Mononuclear cell (primary cell): ENCODE measurements at regions not wholly inside any gene's neighbourhood (a gene's known extent, or its start where the extent isn't known, plus 50 kb on each side); places are given as distances from the start of the nearest gene placed in this dataset.

Experiments
- H3K27me3 ChIP-seq: 2 replicates; pipeline ENCODE4 v1.6.0; 2011; ENCODE audit warnings: low read length, control low read depth; ENCODE audit not compliant: insufficient read depth
- H3K4me1 ChIP-seq: 2 replicates; pipeline ENCODE4 v1.5.1; 2011; ENCODE audit warnings: mild to moderate bottlenecking, low read length, control low read depth; ENCODE audit not compliant: insufficient read depth
- H3K4me3 ChIP-seq: 2 replicates; pipeline ENCODE4 v1.5.1; 2011; ENCODE audit warnings: mild to moderate bottlenecking, low read length, moderate library complexity
- H3K9me3 ChIP-seq: 2 replicates; pipeline ENCODE4 v1.5.1; 2011; ENCODE audit warnings: low read depth, mild to moderate bottlenecking, control low read depth, low read length

DNA sequence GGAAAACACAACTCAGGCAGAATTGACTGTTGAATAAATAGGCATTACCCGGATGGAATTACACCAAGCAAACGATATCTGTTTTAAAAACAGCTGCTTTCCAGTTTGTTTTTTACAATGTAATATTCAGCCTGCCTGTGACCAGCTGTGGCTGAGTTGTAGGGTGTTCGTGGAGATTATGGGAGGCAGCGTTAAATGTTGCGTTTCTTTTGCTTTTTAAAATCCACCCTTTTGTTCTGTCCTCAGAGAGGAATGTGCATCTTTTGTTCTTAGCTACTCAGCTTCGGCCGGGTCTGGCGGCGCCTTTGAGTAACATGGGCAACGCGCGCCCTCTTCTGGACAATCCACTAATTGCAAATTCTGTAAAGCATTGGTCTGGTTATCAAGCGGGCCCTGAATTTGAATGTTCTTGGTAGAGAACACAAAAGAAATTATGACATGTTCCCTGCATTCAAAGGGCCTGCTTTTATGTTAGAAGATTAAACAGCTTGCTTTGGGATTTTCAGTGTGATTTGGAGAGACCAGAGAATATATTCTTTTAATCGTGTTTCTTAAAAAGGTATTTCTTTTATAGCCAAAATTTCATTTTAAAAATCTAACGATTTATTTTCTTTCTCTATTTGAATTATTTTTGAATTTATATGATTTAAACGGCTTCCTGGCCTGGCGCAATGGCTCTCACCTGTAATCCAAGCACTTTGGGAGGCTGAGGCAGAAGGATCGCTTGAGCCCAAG, 76.3 kb upstream of the TRIM2 start:
- Histone ChIP-seq H3K4me3 (no peak overlapping the region), H3K27me3 (no peaks in the 10 kb centered on the region), H3K9me3 (no peaks in the 10 kb centered on the region), H3K4me1 (peaks cover 4% of the 10 kb centered on the region)

DNA sequence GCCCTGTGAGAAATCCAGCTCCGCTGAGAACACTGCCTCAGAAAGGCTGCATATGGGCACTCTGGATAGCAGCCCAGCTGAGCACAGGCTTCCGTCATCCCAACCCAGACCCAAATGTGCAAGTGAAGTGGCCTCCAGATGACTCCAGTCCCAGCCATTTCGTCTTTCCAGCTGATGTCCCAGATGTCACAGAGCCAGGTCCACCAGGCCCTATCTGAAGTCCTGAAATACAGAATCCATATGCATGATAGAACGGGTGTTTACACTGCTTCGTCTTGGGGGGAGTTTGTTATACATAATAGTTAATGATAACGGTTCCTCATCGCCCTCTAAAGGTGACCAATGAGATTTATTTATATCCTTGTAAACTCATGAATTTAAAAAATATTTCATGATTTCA, 72.6 kb upstream of the TRIM2 start:
- Histone ChIP-seq H3K4me3 (no peak overlapping the region), H3K9me3 (no peaks in the 10 kb centered on the region), H3K4me1 (peaks cover 22% of the 10 kb centered on the region), H3K27me3 (no peaks in the 10 kb centered on the region)

DNA sequence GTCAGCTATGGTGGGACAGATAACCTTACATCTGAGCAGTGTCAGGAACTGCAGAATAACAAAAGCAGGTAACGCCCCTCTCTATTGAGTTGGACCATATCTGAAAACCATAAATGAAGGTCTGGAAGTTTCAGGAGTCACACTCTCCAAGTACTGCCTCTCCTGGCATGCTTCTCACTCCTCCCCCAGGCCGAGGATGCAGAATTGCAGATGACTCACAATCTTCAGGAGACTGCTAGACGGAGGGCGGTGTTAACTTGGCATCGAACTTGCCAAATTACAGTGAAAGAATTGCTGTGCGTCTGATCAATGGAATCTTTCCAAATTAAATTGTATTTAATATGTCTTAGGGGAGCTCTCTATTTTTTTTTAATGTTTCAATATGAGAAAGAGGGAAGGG, 67.1 kb upstream of the TRIM2 start:
- Histone ChIP-seq H3K27me3 (no peaks in the 10 kb centered on the region), H3K4me1 (peaks cover 37% of the 10 kb centered on the region), H3K4me3 (no peak overlapping the region), H3K9me3 (no peaks in the 10 kb centered on the region)

DNA sequence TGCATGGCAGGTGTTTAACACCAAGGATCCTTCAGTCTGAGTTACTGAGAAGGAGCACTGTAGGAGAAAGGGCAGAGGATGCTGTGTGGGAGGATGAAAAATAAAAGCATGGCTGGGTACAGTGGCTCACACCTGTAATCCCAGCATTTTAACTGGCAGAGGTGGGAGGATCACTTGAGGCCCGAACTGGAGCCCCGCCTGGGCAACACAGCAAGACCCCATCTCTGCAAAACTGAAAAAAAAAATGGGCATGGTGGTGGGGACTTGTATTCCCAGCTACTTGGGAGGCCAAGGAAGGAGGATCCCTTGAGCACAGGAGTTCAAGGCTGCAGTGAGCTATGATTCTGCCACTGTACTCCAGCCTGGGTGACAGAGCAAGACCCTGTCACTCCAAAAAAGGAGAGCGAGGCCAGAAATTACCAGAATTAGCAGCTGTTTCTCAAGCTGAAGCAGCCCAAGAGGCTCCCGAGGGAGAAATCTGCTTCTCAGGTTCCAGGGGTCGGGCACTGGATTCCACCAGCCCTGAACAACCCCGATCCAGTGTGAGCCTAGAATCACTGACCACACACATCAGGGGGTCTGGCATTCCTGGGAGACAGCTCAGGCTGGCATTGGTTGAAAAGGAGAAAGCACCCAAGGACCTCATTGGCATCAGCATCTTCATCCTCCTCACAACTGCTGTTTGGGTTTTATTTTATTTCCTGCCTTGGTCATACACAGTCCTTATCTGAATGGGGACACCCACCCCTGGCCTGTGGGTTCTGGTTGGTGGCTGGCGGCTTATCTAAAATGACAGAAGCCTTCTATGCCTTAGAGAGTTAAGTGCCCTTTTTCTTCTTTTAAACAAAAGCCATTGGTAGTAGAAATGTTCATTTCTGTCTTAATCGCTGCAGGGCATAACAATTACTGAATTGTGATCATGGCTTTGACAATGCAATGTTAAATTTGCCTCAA, 66.3 kb upstream of the TRIM2 start:
- H3K9me3 ChIP-seq: no peaks in the 10 kb centered on the region

GRCh38 chr4:153138736-153139135, 65.5 kb upstream of the TRIM2 start:
- Histone ChIP-seq H3K4me1 (peaks cover 36% of the 10 kb centered on the region), H3K27me3 (no peaks in the 10 kb centered on the region), H3K9me3 (no peaks in the 10 kb centered on the region), H3K4me3 (no peak overlapping the region)

More for the DNA sequence above, 66.3 kb upstream of the TRIM2 start:
- H3K4me3 ChIP-seq: no peak overlapping the region
- peaks cover 37% of the 10 kb centered on the region for H3K4me1 ChIP-seq
- no peaks in the 10 kb centered on the region for H3K27me3 ChIP-seq

DNA sequence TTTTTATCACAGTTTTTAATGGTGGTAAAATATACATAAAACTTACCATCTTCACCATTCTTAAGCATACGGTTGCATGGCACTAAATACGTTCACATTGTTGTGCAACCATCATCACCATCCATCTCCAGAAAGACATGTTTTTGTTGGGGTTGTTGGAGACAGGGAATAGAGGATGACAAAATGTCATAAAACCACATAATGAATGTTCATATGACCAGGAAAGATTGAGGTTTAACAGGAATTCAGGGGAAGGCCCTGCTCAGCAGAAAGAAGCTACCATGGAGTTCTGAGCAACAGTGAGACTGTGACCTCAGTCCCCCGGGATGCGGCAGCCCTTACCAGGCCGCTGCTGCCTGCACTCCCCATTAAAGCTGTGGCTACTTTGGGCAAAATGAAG, 63.9 kb upstream of the TRIM2 start:
- Histone ChIP-seq H3K9me3 (no peaks in the 10 kb centered on the region), H3K4me1 (peaks cover 21% of the 10 kb centered on the region), H3K4me3 (no peak overlapping the region), H3K27me3 (no peaks in the 10 kb centered on the region)

DNA sequence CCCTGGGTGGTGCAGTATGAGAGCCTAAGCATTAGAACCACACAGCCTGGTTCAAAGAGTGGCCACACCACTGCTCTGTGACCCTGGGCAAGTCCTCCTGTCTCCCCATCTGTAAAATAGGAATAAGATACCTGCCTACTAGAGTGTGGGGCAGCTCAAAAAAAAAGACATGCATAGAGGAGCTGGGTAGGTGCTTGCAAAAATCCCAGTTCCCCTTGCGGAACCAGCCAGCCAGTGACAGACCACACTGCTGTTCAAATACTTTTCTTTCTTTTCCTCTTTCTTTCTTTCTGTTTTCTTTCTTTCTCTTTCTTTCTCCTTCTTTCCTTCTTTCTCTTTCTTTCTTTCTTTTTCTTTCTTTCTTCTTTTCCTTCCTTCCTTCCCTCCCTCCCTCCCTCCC, 63.0 kb upstream of the TRIM2 start:
- no peak overlapping the region for H3K4me3 ChIP-seq
- H3K4me1 ChIP-seq: peaks cover 20% of the 10 kb centered on the region
- H3K9me3 ChIP-seq: no peaks in the 10 kb centered on the region
- no peaks in the 10 kb centered on the region for H3K27me3 ChIP-seq

GRCh38 chr4:153142700-153143438, 61.4 kb upstream of the TRIM2 start:
- Histone ChIP-seq H3K4me3 (no peak overlapping the region), H3K27me3 (no peaks in the 10 kb centered on the region), H3K9me3 (no peaks in the 10 kb centered on the region), H3K4me1 (peaks cover 19% of the 10 kb centered on the region)

DNA sequence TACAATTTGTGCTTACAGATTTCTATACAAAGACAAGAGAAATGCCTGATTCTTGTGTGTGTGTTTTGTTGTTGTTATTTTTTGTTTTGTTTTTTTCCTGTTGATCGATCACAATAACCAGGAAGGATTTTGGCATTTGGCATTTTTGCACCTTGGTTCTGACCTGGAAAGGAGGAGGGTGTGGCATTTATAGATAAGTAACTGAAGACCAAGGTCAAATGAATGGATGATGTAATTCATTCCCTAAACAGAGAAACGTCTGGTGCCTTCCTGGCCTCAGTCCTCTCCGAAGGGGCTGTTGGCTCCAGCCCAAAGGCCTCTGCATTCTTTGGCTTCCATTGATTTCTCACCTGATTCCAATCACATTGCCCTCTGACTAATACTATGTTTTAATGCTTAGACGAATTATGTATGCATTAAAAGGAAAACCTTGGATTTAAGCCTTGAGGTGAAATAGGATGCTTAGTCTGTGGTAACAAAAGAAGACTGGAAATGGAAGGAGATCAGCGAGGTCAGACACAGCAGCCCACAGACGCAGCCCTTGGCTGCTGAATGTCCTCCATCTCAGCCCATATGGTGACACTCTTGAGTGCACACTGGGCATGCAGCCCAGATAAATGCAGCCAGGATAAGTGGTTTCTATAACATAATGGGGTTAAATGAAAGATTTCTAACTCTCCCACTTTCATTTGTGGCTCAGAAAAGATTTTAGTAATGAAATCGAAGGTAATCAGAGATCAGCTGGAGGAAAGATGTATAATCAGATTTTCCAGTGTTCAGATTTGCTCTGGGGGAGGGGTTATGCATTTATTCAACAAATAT, 60.5 kb upstream of the TRIM2 start:
- H3K9me3 ChIP-seq: no peaks in the 10 kb centered on the region
- no peaks in the 10 kb centered on the region for H3K27me3 ChIP-seq
- peaks cover 10% of the 10 kb centered on the region for H3K4me1 ChIP-seq
- H3K4me3 ChIP-seq: no peak overlapping the region

DNA sequence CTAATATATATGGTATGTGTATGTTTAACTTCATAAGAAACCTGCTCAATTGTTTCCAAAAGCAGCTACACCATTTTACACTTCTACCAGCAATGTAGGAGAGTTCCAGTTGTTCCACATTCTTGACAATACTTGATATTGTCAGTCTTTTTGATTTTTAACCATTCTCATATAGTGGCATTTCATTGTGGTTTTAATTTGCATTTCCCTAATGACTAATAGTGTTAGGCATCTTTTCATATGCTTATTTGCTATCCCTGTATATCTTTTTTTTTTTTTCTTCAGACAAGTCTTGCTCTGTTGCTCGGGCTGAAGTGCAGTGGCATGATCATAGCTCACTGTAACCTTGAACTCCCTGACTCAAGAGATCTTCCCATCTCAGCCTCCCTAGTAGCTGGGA, 58.2 kb upstream of the TRIM2 start:
- Histone ChIP-seq H3K4me3 (no peak overlapping the region), H3K9me3 (no peaks in the 10 kb centered on the region), H3K27me3 (no peaks in the 10 kb centered on the region), H3K4me1 (no peaks in the 10 kb centered on the region)

DNA sequence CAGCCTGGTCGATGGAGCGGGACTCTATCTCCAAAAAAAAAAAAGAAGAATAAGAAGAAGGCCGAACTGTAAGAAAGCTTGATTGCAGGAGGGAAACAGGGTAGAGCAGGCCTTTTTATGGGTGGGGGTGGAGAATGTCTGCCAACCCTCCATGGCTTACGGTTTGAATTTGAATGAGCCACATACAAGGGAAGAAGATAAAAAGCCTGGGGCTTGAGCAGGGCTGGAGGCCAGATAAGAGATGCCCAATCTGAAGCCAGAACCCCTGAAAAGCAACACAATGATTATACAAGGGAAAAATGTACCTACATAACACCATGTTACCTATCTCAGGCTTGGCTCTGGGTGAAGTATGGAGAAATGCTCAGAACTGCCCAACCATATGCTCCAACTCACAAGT, 57.3 kb upstream of the TRIM2 start:
- Histone ChIP-seq H3K4me1 (peaks cover 7% of the 10 kb centered on the region), H3K27me3 (no peaks in the 10 kb centered on the region), H3K9me3 (no peaks in the 10 kb centered on the region), H3K4me3 (no peak overlapping the region)

- Histone ChIP-seq H3K9me3 (no peaks in the 10 kb centered on the region), H3K4me1 (peaks cover 26% of the 10 kb centered on the region), H3K27me3 (peaks cover 5% of the 10 kb centered on the region), H3K4me3 (no peak overlapping the region)
Observed at GRCh38 chr4:153148791-153149190, 55.5 kb upstream of the TRIM2 start.

DNA sequence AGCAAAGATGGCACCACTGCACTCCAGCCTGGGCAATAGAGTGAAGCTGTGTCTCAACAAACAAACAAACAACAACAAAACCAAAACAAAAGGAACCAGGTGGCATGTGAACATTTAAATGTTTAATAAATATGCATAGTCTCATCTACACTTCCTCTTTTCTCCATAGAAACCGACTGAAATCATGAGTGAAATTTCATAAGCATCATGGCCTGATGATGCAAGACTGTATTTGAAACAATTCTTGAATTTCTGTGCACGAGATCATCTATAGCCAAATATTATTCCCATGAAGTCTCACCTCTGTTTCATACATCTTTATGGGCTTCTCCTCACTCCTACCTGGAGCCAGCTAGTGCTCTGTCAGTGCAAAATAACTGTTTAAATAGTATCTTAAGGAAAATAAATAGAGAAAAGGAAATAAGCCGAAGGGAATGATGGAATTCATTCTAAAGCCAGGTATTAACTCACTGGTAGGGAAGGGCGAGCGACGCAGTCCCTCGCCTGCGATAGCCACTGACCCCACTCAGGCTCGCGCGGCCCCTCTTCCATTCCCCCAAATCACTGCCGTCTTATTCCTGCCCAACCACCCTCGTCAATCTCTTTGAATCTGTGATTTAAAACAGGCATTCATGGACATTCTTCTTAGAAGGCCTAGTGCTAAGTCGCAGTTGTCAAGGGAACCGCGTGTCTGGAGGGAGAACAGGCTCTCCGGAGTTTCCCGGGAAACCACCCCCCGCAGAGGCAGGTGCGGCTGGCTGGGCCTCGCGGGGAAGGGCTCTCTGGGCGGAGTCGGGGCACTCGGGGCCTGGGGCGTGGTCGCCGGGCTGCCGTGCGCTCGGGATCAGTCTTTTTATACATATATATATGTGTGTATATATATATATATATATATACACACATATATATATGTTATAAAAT, 52.4 kb upstream of the TRIM2 start:
- Histone ChIP-seq H3K4me1 (peaks cover 32% of the 10 kb centered on the region), H3K9me3 (no peaks in the 10 kb centered on the region), H3K4me3 (no peak overlapping the region), H3K27me3 (peaks cover 20% of the 10 kb centered on the region)
